Epithelial cell of esophagus (primary cell): ENCODE measurements at regions not wholly inside any gene's neighbourhood (a gene's known extent, or its start where the extent isn't known, plus 50 kb on each side); places are given as distances from the start of the nearest gene placed in this dataset.

Experiments
- DNase-seq: peaks from one replicate; pipeline ENCODE4 v3.0.0; 2010; ENCODE audit warnings: low read depth
- H3K4me3 ChIP-seq: 2 replicates; pipeline ENCODE4 v1.5.1; 2011; ENCODE audit warnings: mild to moderate bottlenecking, low read length, control low read depth
- TF ChIP-seq, protein P1 (sequence below): IDR thresholded peaks from 2 replicates; pipeline ENCODE4 v1.5.1; 2011; ENCODE audit warnings: low read depth, mild to moderate bottlenecking, low read length, control low read depth, inconsistent platforms; ENCODE audit not compliant: insufficient read depth; ENCODE audit errors: missing control alignments

DNA sequence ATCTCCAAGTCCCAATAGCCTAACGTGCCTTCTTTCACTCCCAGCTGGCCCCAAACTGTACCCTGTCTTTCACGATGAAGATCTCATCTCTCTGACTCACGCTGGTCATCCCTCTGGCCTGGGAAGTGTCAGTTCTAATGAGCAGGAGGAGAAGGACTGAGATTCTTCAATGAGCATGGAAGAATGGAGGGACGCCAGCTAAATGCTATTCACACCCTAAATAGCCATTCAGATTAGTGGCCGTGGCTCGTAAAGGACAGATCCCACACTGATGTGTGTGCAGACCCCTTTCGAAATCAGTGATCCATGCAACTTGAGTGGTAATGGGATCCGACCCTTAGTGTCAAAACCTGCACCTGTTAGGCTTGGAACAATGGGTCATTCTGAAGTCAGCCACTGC, 75.9 kb upstream of the SMYD2 start:
- no peak for DNase-seq

DNA sequence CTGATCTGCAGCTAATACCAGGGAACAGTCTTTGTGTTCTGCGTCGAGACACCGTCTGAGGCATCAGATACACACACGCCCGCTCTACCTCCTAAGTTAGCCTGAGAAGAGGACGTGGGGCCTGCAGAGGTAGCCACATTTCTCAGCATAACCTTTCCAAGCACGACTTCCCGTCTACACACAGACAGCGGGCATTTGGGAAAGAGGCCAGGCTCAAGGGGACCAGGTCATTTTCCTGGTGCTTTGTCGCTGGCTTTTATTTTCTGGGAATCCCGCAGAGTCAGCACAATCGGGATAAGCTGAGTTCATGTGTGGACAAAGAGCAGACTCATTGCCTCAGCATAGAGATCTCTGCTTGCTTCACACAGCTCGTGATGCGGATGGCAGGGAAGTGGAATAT, 72.5 kb upstream of the SMYD2 start:
- TF ChIP-seq, protein P1, sequence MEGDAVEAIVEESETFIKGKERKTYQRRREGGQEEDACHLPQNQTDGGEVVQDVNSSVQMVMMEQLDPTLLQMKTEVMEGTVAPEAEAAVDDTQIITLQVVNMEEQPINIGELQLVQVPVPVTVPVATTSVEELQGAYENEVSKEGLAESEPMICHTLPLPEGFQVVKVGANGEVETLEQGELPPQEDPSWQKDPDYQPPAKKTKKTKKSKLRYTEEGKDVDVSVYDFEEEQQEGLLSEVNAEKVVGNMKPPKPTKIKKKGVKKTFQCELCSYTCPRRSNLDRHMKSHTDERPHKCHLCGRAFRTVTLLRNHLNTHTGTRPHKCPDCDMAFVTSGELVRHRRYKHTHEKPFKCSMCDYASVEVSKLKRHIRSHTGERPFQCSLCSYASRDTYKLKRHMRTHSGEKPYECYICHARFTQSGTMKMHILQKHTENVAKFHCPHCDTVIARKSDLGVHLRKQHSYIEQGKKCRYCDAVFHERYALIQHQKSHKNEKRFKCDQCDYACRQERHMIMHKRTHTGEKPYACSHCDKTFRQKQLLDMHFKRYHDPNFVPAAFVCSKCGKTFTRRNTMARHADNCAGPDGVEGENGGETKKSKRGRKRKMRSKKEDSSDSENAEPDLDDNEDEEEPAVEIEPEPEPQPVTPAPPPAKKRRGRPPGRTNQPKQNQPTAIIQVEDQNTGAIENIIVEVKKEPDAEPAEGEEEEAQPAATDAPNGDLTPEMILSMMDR: no peak
- H3K4me3 ChIP-seq: no peak overlapping the region
- DNase-seq: no peak

More for the DNA sequence above, 75.9 kb upstream of the SMYD2 start:
- H3K4me3 ChIP-seq: no peak overlapping the region
- TF ChIP-seq, protein P1: no peak

DNA sequence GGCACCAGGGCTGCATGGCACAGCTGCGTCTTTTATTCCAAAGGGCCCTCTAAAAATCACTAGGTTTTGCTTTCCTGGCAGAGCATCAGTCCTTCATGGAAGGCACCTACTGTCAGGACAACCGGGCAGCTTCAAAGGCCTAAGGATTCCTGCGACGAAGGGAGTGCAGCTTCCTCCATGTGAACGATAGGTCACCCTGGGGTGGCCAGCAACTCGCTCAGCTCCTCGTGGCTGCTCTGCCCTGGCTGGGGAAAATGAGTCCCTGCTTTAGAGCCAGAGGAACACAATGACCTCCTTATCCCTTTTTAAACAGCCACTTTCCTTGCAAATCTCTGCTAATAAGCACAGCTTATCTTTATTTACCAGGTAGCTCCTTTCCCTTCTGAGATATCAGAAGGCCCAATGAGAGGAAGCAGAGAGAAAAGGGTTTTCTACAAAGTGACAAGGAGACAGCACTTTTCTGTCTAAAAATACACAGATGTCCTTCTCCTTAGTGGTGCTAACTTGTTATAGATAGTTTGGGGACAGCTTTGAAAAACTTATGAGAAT, 71.6 kb upstream of the SMYD2 start:
- DNase-seq: no peak
- no peak overlapping the region for H3K4me3 ChIP-seq
- TF ChIP-seq, protein P1: no peak

DNA sequence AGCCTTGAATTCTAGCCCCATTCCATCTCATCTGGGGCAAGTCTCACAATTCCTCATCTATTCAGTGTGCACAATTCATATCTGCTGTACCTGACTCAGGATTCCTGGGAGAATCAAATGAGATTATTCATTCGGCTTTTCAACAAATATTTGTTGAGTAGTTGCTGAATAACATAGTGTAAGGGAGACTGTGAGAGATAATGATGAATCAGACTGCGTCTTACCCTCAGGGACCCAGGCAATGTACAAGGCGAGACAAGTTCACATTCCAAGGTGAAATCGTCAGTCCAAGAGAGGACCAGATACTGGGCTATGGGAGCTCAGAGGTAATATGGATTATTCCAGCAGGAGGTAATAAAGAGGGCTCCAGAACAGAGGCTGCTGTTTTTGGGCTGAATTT, 67.8 kb upstream of the SMYD2 start:
- peak; percentile 97 for DNase-seq
- no peak overlapping the region for H3K4me3 ChIP-seq
- TF ChIP-seq, protein P1: no peak

DNA sequence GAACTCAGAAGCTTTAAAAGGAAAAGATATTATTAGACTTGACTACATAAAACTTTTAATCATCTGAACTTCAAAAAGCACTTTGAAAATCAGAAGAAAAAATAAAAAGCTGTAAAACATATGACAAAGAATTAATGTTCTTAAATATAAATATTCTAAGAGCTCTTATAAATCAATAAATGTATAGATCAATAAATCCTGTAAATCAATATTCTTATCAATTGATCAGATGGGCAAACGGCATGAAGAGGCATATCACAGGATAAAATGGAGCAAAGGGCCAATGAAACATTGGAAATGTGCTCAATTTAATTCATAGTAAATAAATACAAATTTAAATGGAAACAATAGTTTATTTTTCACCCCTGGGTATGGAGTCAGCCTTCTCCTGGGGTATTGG, 66.1 kb upstream of the SMYD2 start:
- TF ChIP-seq, protein P1: no peak
- no peak overlapping the region for H3K4me3 ChIP-seq
- DNase-seq: no peak

DNA sequence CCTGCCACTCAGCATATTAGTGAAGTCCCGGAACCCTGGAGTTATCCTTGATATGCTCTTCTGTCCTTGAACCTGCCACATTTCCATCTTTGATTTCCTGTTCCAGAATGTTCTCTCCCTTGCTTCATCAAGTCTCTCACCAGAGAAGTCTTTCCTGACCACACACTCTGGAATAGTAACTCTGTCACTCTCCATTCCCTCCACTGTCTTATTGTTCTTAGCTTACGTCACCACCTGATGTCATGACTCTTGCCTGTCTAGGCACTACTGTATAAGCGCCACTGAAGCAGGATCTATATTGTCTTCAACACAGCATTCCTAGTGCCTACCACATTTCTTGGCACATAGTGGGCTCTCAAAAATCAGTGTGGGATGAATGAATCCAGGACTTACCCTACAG, 65.4 kb upstream of the SMYD2 start:
- peak; percentile 57 for DNase-seq
- TF ChIP-seq, protein P1: no peak
- no peak overlapping the region for H3K4me3 ChIP-seq

DNA sequence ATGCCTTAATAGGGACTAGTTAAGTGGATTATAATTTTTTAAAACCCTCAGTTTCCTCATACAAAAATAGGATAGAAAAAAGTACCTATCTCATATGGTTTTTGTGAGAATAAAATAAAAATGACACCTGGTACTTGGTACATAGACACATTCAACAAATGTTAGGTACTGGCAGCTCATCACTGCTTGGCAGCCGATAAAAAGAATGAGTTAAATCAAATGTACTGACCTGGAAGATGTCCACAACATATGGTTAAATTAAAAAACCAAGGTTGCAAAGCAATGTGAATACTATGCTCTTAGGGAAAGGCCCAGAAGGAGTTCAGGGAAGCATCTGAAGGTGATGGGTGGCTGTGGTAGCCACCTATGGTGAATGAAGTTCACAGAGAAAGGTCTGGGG, 64.9 kb upstream of the SMYD2 start:
- DNase-seq: no peak

More for the DNA sequence above, 64.9 kb upstream of the SMYD2 start:
- H3K4me3 ChIP-seq: no peak overlapping the region
- TF ChIP-seq, protein P1: no peak
